Fibroblast of peridontal ligament (primary cell): ENCODE measurements at regions not wholly inside any gene's neighbourhood (a gene's known extent, or its start where the extent isn't known, plus 50 kb on each side); places are given as distances from the start of the nearest gene placed in this dataset.
"Not testable (repeated sequence)": the region's sequence is repeated elsewhere in the genome, so short reads cannot be mapped to it uniquely, and the experiment has no call there.

Experiments used
- DNase-seq: peaks from one replicate; pipeline ENCODE4 v3.0.0-alpha.2; 2010; ENCODE audit errors: extremely low read depth

GRCh38 chr21:32884062-32884461 lies 112.5 kb upstream of the PAXBP1 start:
- no peak for DNase-seq

- peak; percentile 3 for DNase-seq
These were observed 114.8 kb upstream of the PAXBP1 start for GRCh38 chr21:32886339-32886738.

- no peak for DNase-seq
These were observed 115.5 kb upstream of the PAXBP1 start for GRCh38 chr21:32887026-32887425.

GRCh38 chr21:32888971-32889370 lies 117.4 kb upstream of the PAXBP1 start:
- DNase-seq, result no peak

GRCh38 chr21:32889596-32889995 lies 118.0 kb upstream of the PAXBP1 start:
- peak; percentile 39 for DNase-seq

GRCh38 chr21:32894321-32894720 lies 122.8 kb upstream of the PAXBP1 start:
- no peak for DNase-seq

GRCh38 chr21:32900814-32901213 lies 124.9 kb upstream of the OLIG2 start:
- no peak for DNase-seq

- DNase-seq, result no peak
These were observed 118.2 kb upstream of the OLIG2 start for GRCh38 chr21:32907521-32907920.

GRCh38 chr21:32908534-32908933 lies 117.2 kb upstream of the OLIG2 start:
- DNase-seq, result no peak

- no peak for DNase-seq
These were observed 116.3 kb upstream of the OLIG2 start for GRCh38 chr21:32909393-32909792.

- no peak for DNase-seq
These were observed 111.2 kb upstream of the OLIG2 start for GRCh38 chr21:32914424-32915039.

- no peak for DNase-seq
These were observed 110.6 kb upstream of the OLIG2 start for GRCh38 chr21:32915099-32915498.

GRCh38 chr21:32916088-32916487 lies 109.6 kb upstream of the OLIG2 start:
- no peak for DNase-seq

- no peak for DNase-seq
These were observed 109.1 kb upstream of the OLIG2 start for GRCh38 chr21:32916522-32917099.

GRCh38 chr21:32917362-32918135 lies 108.2 kb upstream of the OLIG2 start:
- DNase-seq, result no peak

GRCh38 chr21:32918478-32919120 lies 107.1 kb upstream of the OLIG2 start:
- no peak for DNase-seq

GRCh38 chr21:32920474-32920873 lies 105.3 kb upstream of the OLIG2 start:
- no peak for DNase-seq

- no peak for DNase-seq
These were observed 104.0 kb upstream of the OLIG2 start for GRCh38 chr21:32921632-32922230.

- DNase-seq, result no peak
These were observed 100.6 kb upstream of the OLIG2 start for GRCh38 chr21:32925098-32925497.

- no peak for DNase-seq
These were observed 96.1 kb upstream of the OLIG2 start for GRCh38 chr21:32929633-32930038.

- no peak for DNase-seq
These were observed 95.1 kb upstream of the OLIG2 start for GRCh38 chr21:32930673-32931072.

GRCh38 chr21:32934068-32934467 lies 91.7 kb upstream of the OLIG2 start:
- DNase-seq, result not testable (repeated sequence)
